Esophagus squamous epithelium (tissue), 4 donors: ENCODE measurements at regions not wholly inside any gene's neighbourhood (a gene's known extent, or its start where the extent isn't known, plus 50 kb on each side); places are given as distances from the start of the nearest gene placed in this dataset.

ENCODE experiments used
- POLR2A ChIP-seq, 4 donors: fragments of 450-650 bp; IDR thresholded peaks; one replicate each; pipeline ENCODE4 v1.6.1; 2017; ENCODE audit warnings: antibody characterized with exemption in 4 of 4, mild to moderate bottlenecking in 4 of 4, moderate library complexity in 3 of 4
- TF ChIP-seq, protein P1 (sequence below), 6 experiments: fragments of 450-650 bp in 4 of 6; fragments of 200-600 bp in 2 of 6; sonication (generic) in 2 of 6; IDR thresholded peaks; one replicate each; pipeline ENCODE4 v1.5.1; 2016 to 2019; ENCODE audit warnings: antibody characterized with exemption in 6 of 6, mild to moderate bottlenecking in 4 of 6, moderate library complexity in 4 of 6

DNA sequence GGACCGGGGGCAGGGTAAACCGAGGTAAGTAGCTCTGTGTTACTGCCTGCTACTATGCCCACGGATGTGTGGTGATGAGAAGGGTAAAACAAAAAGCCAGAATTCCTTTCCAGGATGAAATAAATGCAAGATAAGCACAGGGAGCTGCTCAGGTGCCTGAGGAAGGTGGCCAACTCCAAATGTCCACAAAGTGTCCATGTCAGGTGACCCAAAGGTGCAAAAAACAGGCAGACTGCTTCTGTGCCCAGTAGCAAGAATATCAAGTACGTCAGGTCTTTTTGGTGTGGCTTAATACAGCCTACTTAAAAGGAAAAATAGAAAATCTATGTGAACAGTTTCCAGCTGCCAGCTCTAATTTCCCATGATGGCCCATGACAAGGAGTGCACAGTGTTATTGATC, 279.3 kb downstream of the SETD4 start:
- TF ChIP-seq, protein P1, sequence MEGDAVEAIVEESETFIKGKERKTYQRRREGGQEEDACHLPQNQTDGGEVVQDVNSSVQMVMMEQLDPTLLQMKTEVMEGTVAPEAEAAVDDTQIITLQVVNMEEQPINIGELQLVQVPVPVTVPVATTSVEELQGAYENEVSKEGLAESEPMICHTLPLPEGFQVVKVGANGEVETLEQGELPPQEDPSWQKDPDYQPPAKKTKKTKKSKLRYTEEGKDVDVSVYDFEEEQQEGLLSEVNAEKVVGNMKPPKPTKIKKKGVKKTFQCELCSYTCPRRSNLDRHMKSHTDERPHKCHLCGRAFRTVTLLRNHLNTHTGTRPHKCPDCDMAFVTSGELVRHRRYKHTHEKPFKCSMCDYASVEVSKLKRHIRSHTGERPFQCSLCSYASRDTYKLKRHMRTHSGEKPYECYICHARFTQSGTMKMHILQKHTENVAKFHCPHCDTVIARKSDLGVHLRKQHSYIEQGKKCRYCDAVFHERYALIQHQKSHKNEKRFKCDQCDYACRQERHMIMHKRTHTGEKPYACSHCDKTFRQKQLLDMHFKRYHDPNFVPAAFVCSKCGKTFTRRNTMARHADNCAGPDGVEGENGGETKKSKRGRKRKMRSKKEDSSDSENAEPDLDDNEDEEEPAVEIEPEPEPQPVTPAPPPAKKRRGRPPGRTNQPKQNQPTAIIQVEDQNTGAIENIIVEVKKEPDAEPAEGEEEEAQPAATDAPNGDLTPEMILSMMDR (IDR thresholded peaks at IDR 0.05): no peak
- TF ChIP-seq POLR2A (IDR thresholded peaks at IDR 0.05): no peak
